Bronchial epithelial cell (primary cell): ENCODE measurements at regions not wholly inside any gene's neighbourhood (a gene's known extent, or its start where the extent isn't known, plus 50 kb on each side); places are given as distances from the start of the nearest gene placed in this dataset.

Source experiments
- DNase-seq: peaks from one replicate; pipeline ENCODE4 v3.0.0-alpha.2; 2010; ENCODE audit warnings: low read depth
- FAIRE-seq: peaks from 2 replicates; lab custom pipeline; 2011; peaks lifted over from hg19 to GRCh38; lab: Jason Lieb, UNC
- H3K27me3 ChIP-seq: 2 replicates; pipeline ENCODE4 v1.5.1; 2011; ENCODE audit warnings: low read length; ENCODE audit not compliant: control insufficient read depth, insufficient read depth
- H3K36me3 ChIP-seq: 2 replicates; pipeline ENCODE4 v1.5.1; 2011; ENCODE audit warnings: low read length; ENCODE audit not compliant: control insufficient read depth, insufficient read depth
- H3K4me3 ChIP-seq: 2 replicates; pipeline ENCODE4 v1.5.1; 2011; ENCODE audit warnings: mild to moderate bottlenecking, low read depth, low read length, control low read depth
- CTCF ChIP-seq: IDR thresholded peaks from 2 replicates; pipeline ENCODE4 v1.5.1; 2011; ENCODE audit warnings: mild to moderate bottlenecking, moderate library complexity, low read length, control low read depth, inconsistent platforms; ENCODE audit not compliant: insufficient read depth, severe bottlenecking

GRCh38 chr10:2048337-2048973, 311.1 kb upstream of the ADARB2 start:
- no peak for TF ChIP-seq CTCF
- FAIRE-seq: no peak
- DNase-seq: peak; percentile 4
- H3K4me3 ChIP-seq: no peak overlapping the region
- no peaks in the 10 kb centered on the region for H3K27me3 ChIP-seq
- no peaks in the 10 kb centered on the region for H3K36me3 ChIP-seq

DNA sequence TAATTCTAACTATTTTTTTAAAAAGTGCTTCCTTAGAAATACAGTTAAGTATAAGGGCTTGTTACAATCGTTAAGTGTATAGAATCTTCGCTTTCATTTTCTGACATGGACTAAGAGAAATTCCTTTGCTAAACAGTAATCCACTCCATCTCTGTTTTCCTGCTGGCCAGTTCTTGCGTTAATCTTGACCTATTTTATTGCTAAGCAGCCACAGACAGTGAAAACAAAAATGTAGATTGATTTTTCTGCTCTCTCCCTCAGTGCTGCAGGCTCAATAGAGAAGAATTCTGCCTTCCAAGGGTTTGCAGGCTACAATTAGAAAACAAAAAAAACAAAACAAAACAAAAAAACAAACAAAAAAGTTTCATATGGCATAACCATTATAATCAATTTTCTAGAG, 310.4 kb upstream of the ADARB2 start:
- FAIRE-seq: no peak
- no peaks in the 10 kb centered on the region for H3K36me3 ChIP-seq
- H3K27me3 ChIP-seq: no peaks in the 10 kb centered on the region
- no peak for DNase-seq
- TF ChIP-seq CTCF: no peak
- no peak overlapping the region for H3K4me3 ChIP-seq

DNA sequence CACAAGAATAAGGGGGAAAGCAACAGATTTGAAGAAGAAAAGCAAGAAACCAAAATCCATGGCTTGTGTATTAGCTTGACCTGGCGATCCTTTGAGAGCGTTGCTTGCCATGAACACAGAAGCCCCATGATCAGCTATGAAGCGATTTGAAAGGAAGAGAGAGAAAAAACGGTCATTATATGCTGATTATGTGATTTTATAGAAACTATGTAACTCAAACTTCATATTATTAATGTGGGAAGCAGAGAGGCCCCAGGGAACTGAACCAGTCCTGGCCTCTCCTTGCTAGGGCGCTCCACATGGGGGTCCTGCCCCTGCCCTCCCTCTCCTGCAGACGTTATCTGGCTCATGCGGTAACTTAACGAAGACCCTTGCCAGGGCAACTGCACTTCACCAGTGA, 306.1 kb upstream of the ADARB2 start:
- Histone ChIP-seq H3K4me3 (no peak overlapping the region), H3K36me3 (no peaks in the 10 kb centered on the region), H3K27me3 (no peaks in the 10 kb centered on the region)
- DNase-seq: no peak
- FAIRE-seq: no peak
- no peak for TF ChIP-seq CTCF

GRCh38 chr10:2038036-2038435, 300.7 kb upstream of the ADARB2 start:
- DNase-seq (no peak), FAIRE-seq (no peak)
- no peak for TF ChIP-seq CTCF
- no peak overlapping the region for H3K4me3 ChIP-seq
- no peaks in the 10 kb centered on the region for H3K27me3 ChIP-seq
- H3K36me3 ChIP-seq: no peaks in the 10 kb centered on the region

DNA sequence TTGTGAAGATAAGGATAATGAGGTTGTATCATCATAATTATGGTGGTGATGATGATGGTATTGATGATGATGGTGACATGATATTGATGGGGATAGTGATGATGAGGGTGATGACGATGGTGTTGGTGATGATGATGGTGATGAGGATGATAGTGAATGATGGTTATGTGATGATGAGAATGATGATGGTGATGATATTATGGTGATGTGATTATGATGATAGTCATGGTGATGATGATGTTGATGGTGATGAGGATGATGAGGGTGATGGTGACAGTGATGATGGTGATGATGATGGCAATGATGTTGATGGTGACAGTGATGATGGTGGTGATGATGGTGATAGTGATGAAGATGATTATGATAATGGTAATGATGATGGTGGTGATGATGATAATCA, 299.9 kb upstream of the ADARB2 start:
- H3K36me3 ChIP-seq: no peaks in the 10 kb centered on the region
- DNase-seq: no peak
- no peak overlapping the region for H3K4me3 ChIP-seq
- FAIRE-seq: no peak
- H3K27me3 ChIP-seq: no peaks in the 10 kb centered on the region
- no peak for TF ChIP-seq CTCF

DNA sequence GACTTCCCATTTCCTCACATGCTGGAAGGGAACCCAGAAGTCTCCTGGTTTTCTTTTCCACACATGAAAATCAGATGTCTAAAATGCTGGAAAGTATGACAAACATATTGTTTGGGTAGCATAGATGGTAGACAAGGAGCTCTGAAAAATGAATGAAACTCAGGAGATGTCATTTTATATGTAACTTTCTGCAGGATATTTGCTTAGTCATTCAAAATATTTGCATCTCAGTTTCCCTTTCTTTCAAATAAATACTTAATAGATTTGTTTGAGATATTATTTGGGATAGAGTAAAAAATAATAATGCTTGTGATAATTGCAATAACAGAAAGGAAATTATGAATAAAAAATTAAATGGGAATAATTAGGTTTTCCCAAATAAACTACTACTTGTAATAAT, 298.9 kb upstream of the ADARB2 start:
- Histone ChIP-seq H3K36me3 (no peaks in the 10 kb centered on the region), H3K4me3 (no peak overlapping the region), H3K27me3 (no peaks in the 10 kb centered on the region)
- DNase-seq: no peak
- no peak for TF ChIP-seq CTCF
- FAIRE-seq: no peak
